Fibroblast of lung (primary cell): ENCODE measurements at regions not wholly inside any gene's neighbourhood (a gene's known extent, or its start where the extent isn't known, plus 50 kb on each side); places are given as distances from the start of the nearest gene placed in this dataset.

Experiments
- DNase-seq, 2 donors: peaks; one replicate each; pipeline versions ENCODE4 v3.0.0 to v3.0.0-alpha.2; 2010; ENCODE audit warnings: low read depth in 2 of 2
- H2AFZ ChIP-seq: 2 replicates; pipeline ENCODE4 v1.5.1; 2012; ENCODE audit warnings: low read length, control low read depth, inconsistent platforms
- H3K27ac ChIP-seq: 2 replicates; pipeline ENCODE4 v1.5.1; 2011; ENCODE audit warnings: low read length, control low read depth; ENCODE audit not compliant: insufficient read depth
- H3K27me3 ChIP-seq: 2 replicates; pipeline ENCODE4 v1.5.1; 2011; ENCODE audit warnings: mild to moderate bottlenecking, low read length; ENCODE audit not compliant: control insufficient read depth, insufficient read depth
- H3K36me3 ChIP-seq: 2 replicates; pipeline ENCODE4 v1.5.1; 2011; ENCODE audit warnings: low read length; ENCODE audit not compliant: control insufficient read depth, insufficient read depth
- H3K4me1 ChIP-seq: 2 replicates; pipeline ENCODE4 v1.5.1; 2011; ENCODE audit warnings: low read length; ENCODE audit not compliant: control insufficient read depth, insufficient read depth; ENCODE audit errors: extremely low read depth
- H3K4me2 ChIP-seq: 2 replicates; pipeline ENCODE4 v1.5.1; 2011; ENCODE audit warnings: low read length, control low read depth; ENCODE audit not compliant: insufficient read depth; ENCODE audit errors: extremely low read depth
- H3K4me3 ChIP-seq, 4 experiments: fragments of 200-600 bp in 1 of 4; sonication (generic) in 1 of 4; replicated peaks in 1 of 4; 2 replicates each; pipeline ENCODE4 v1.5.1; 2011 to 2016; ENCODE audit warnings: low read length in 4 of 4, low read depth in 3 of 4, mild to moderate bottlenecking in 3 of 4, control low read depth in 2 of 4, inconsistent platforms in 1 of 4, mixed read lengths in 1 of 4; ENCODE audit not compliant: insufficient read depth in 1 of 4; ENCODE audit errors: control extremely low read depth in 1 of 4
- H3K79me2 ChIP-seq: 2 replicates; pipeline ENCODE4 v1.5.1; 2012; ENCODE audit warnings: mild to moderate bottlenecking, low read length, inconsistent platforms; ENCODE audit not compliant: control insufficient read depth, insufficient read depth
- H3K9ac ChIP-seq: 2 replicates; pipeline ENCODE4 v1.5.1; 2011; ENCODE audit warnings: mild to moderate bottlenecking, low read length, control low read depth; ENCODE audit not compliant: insufficient read depth
- H3K9me3 ChIP-seq: 2 replicates; pipeline ENCODE4 v1.5.1; 2012; ENCODE audit warnings: low read depth, low read length; ENCODE audit not compliant: control insufficient read depth, insufficient read depth
- H4K20me1 ChIP-seq: 2 replicates; pipeline ENCODE4 v1.5.1; 2011; ENCODE audit warnings: low read length; ENCODE audit not compliant: control insufficient read depth, insufficient read depth; ENCODE audit errors: extremely low read depth
- CTCF ChIP-seq, 2 donors: IDR thresholded peaks in 1 of 2; conservative IDR thresholded peaks in 1 of 2; 1 replicate in 1 of 2; 2 replicates in 1 of 2; pipeline ENCODE4 v1.5.1; 2011 to 2012; ENCODE audit warnings: low read length in 2 of 2, control low read depth in 1 of 2, inconsistent platforms in 1 of 2, low read depth in 1 of 2, mild to moderate bottlenecking in 1 of 2
- EZH2 ChIP-seq: IDR thresholded peaks from 2 replicates; pipeline ENCODE4 v1.5.1; 2012; ENCODE audit warnings: low read length, control low read depth, mild to moderate bottlenecking; ENCODE audit errors: missing control alignments

- H4K20me1 ChIP-seq, result no peaks in the 10 kb centered on the region
- no peaks in the 10 kb centered on the region for H3K9me3 ChIP-seq
- no peak for TF ChIP-seq CTCF (conservative IDR thresholded peaks at IDR 0.05 in 1 of 2, IDR thresholded peaks at IDR 0.05 in 1 of 2; ENCODE audit: low read depth in 1 of 2, low read length in 2 of 2)
- TF ChIP-seq EZH2, result no peak
- no peak overlapping the region for H3K27ac ChIP-seq
- no peaks in the 10 kb centered on the region for H3K4me1 ChIP-seq
- DNase-seq, result peak in 1 of 2 donors; percentile 80
- no peak overlapping the region for H3K4me3 ChIP-seq
- H3K4me2 ChIP-seq, result no peak overlapping the region
- H2AFZ ChIP-seq, result no peak overlapping the region
- H3K27me3 ChIP-seq, result no peaks in the 10 kb centered on the region
- no peaks in the 10 kb centered on the region for H3K79me2 ChIP-seq
- no peak overlapping the region for H3K9ac ChIP-seq
- no peaks in the 10 kb centered on the region for H3K36me3 ChIP-seq
Observed at GRCh38 chr11:122285070-122285988, 169.3 kb upstream of the BLID start.

- Histone ChIP-seq H2AFZ (no peak overlapping the region), H3K4me3 (no peak overlapping the region), H3K4me2 (no peak overlapping the region), H3K79me2 (no peaks in the 10 kb centered on the region), H3K36me3 (no peaks in the 10 kb centered on the region), H3K27ac (no peak overlapping the region), H3K9ac (no peak overlapping the region), H3K27me3 (no peaks in the 10 kb centered on the region), H4K20me1 (no peaks in the 10 kb centered on the region), H3K9me3 (no peaks in the 10 kb centered on the region), H3K4me1 (no peaks in the 10 kb centered on the region)
- DNase-seq, result no peak
- no peak for TF ChIP-seq EZH2
- TF ChIP-seq CTCF (conservative IDR thresholded peaks at IDR 0.05 in 1 of 2, IDR thresholded peaks at IDR 0.05 in 1 of 2; ENCODE audit: low read depth in 1 of 2, low read length in 2 of 2), result no peak
Observed at GRCh38 chr11:122280870-122281269, 164.9 kb upstream of the BLID start.

DNA sequence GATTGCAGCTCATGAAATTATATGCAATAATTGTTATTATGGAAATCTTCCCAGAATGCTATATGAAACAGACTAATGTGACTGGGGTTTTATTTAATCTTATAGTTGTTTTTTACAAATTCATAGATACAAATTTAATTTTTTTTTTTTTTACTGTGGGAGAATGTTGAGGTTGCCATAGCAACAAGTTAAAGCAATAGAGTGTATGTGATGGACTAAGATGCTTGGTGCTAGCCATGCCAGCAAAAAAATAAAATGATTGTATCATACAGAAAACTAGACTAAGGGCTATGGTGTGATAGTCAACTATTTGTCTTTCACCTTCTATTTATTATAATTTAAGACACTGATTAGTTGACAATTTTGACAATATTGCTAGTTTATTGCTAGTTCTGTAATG is 163.2 kb upstream of the BLID start:
- Histone ChIP-seq H3K27me3 (no peaks in the 10 kb centered on the region), H3K4me2 (no peak overlapping the region), H3K27ac (no peak overlapping the region), H3K9me3 (no peaks in the 10 kb centered on the region), H4K20me1 (no peaks in the 10 kb centered on the region), H3K4me1 (no peaks in the 10 kb centered on the region), H3K4me3 (no peak overlapping the region), H3K9ac (no peak overlapping the region), H3K36me3 (no peaks in the 10 kb centered on the region), H2AFZ (no peak overlapping the region), H3K79me2 (no peaks in the 10 kb centered on the region)
- TF ChIP-seq EZH2, result no peak
- no peak for TF ChIP-seq CTCF (conservative IDR thresholded peaks at IDR 0.05 in 1 of 2, IDR thresholded peaks at IDR 0.05 in 1 of 2; ENCODE audit: low read depth in 1 of 2, low read length in 2 of 2)
- no peak for DNase-seq
